ENCODE measurements at regions not wholly inside any gene's neighbourhood (a gene's known extent, or its start where the extent isn't known, plus 50 kb on each side); places are given as distances from the start of the nearest gene placed in this dataset.

GRCh38 chr1:146369940-146370339, 141.1 kb upstream of the NOTCH2NLA start:
- TF ChIP-seq GATA2 (IDR thresholded peaks at IDR 0.05; ENCODE audit: low read depth, low read length), result peak; percentile 57
